ENCODE measurements at regions not wholly inside any gene's neighbourhood (a gene's known extent, or its start where the extent isn't known, plus 50 kb on each side); places are given as distances from the start of the nearest gene placed in this dataset.
"Not testable (repeated sequence)": the region's sequence is repeated elsewhere in the genome, so short reads cannot be mapped to it uniquely, and the experiment has no call there.

DNA sequence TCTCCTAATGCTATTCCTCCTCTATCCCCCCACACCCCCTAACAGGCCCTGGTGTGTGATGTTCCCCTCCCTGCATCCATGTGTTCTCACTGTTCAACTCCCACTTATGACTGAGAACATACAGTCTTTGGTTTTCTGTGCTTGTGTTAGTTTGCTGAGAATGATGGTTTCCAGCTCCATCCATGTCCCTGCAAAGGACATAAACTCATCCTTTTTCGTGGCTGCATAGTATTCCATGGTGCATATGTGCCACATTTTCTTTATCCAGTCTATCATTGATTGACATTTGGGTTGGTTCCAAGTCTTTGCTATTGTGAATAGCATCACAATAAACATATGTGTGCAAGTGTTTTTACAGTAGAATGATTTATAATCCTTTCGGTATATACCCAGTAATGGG, 870.0 kb upstream of the SLC39A10 start:
- CTCF ChIA-PET; H3K27ac ChIP-seq (ENCODE audit: extremely low read depth, low read depth, low read length); H3K9me3 ChIP-seq (ENCODE audit: control insufficient read depth, insufficient read depth, low read depth, low read length); POLR2A ChIA-PET; H3K4me3 ChIP-seq (ENCODE audit: low read depth, low read length); H3K36me3 ChIP-seq (ENCODE audit: control insufficient read depth in 2 of 2, insufficient read depth in 1 of 2, low read length in 2 of 2); H3K4me1 ChIP-seq (ENCODE audit: control insufficient read depth, insufficient read depth, low read length): not testable (repeated sequence)
- peak; percentile 56; the same call in 1 of the 2 replicates for TF ChIP-seq ZNF146 (tag by site-specific recombination; IDR thresholded peaks at IDR 0.05)

DNA sequence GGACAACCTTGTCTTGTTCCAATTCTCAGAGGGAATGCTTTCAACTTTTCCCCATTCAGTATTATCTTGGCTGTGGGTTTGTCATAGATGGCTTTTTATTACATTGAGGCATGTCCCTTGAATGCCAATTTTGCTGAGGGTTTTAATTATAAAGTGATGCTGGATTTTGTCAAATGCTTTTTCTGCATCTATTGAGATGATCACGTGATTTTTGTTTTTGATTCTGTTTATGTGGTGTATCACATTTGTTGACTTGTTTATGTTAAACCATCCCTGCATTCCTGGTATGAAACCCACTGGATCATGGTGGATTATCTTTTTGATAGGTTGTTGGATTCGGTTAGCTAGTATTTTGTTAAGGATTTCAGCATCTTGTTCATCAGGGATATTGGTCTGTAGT, 885.6 kb upstream of the SLC39A10 start:
- H3K27ac ChIP-seq (ENCODE audit: extremely low read depth, low read depth, low read length); H3K36me3 ChIP-seq (ENCODE audit: control insufficient read depth in 2 of 2, insufficient read depth in 1 of 2, low read length in 2 of 2); H3K4me3 ChIP-seq (ENCODE audit: low read depth, low read length); POLR2A ChIA-PET; H3K4me1 ChIP-seq (ENCODE audit: control insufficient read depth, insufficient read depth, low read length); CTCF ChIA-PET; H3K9me3 ChIP-seq (ENCODE audit: control insufficient read depth, insufficient read depth, low read depth, low read length): not testable (repeated sequence)

DNA sequence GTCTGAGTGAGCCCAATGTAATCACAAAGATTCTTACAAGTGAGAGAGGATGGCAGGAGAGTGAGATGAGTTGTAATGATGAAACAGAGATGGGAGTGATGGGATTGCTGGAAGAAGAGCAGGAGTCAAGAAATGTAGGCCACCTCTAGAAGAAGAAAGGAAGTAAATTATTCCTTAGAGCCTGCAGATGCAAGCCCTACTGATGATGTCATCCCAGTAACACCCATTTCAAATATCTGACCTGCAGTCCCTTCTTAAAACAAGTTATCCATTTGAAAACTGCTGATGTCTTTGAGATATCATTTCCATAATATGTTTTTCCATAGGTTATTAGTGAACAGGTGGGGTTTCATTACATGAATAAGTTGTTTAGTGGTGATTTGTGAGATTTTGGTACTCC, 888.0 kb upstream of the SLC39A10 start:
- no peaks in the 10 kb centered on the region for H3K9me3 ChIP-seq (ENCODE audit: control insufficient read depth, insufficient read depth, low read depth, low read length)
- no peaks in the 10 kb centered on the region for H3K4me1 ChIP-seq (ENCODE audit: control insufficient read depth, insufficient read depth, low read length)
- ChIA-PET POLR2A (no interaction called here), CTCF (no interaction called here)
- no peak overlapping the region for H3K27ac ChIP-seq (ENCODE audit: extremely low read depth, low read depth, low read length)
- no peaks in the 10 kb centered on the region for H3K36me3 ChIP-seq (ENCODE audit: control insufficient read depth in 2 of 2, insufficient read depth in 1 of 2, low read length in 2 of 2)
- H3K4me3 ChIP-seq (ENCODE audit: low read depth, low read length), result no peak overlapping the region
- TF ChIP-seq ZIC2 (tag by site-specific recombination; IDR thresholded peaks at IDR 0.05) (no peak), ZNF544 (tag by site-specific recombination; IDR thresholded peaks at IDR 0.05) (no peak), ZNF223 (tag by site-specific recombination; IDR thresholded peaks at IDR 0.05) (no peak), ZNF157 (tag by site-specific recombination; IDR thresholded peaks at IDR 0.05) (no peak), SALL2 (tag by site-specific recombination; IDR thresholded peaks at IDR 0.05; ENCODE audit: borderline replicate concordance) (no peak), BCL11A (tag by site-specific recombination; IDR thresholded peaks at IDR 0.05; ENCODE audit: low read depth) (no peak), KLF10 (tag by site-specific recombination; IDR thresholded peaks at IDR 0.05) (no peak), ZNF660 (tag by site-specific recombination; IDR thresholded peaks at IDR 0.05) (no peak), SP7 (tag by site-specific recombination; IDR thresholded peaks at IDR 0.05) (no peak), KLF8 (tag by site-specific recombination; IDR thresholded peaks at IDR 0.05) (no peak)
- TF ChIP-seq, protein P1, sequence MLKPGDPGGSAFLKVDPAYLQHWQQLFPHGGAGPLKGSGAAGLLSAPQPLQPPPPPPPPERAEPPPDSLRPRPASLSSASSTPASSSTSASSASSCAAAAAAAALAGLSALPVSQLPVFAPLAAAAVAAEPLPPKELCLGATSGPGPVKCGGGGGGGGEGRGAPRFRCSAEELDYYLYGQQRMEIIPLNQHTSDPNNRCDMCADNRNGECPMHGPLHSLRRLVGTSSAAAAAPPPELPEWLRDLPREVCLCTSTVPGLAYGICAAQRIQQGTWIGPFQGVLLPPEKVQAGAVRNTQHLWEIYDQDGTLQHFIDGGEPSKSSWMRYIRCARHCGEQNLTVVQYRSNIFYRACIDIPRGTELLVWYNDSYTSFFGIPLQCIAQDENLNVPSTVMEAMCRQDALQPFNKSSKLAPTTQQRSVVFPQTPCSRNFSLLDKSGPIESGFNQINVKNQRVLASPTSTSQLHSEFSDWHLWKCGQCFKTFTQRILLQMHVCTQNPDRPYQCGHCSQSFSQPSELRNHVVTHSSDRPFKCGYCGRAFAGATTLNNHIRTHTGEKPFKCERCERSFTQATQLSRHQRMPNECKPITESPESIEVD (tag by site-specific recombination; IDR thresholded peaks at IDR 0.05), result no peak

DNA sequence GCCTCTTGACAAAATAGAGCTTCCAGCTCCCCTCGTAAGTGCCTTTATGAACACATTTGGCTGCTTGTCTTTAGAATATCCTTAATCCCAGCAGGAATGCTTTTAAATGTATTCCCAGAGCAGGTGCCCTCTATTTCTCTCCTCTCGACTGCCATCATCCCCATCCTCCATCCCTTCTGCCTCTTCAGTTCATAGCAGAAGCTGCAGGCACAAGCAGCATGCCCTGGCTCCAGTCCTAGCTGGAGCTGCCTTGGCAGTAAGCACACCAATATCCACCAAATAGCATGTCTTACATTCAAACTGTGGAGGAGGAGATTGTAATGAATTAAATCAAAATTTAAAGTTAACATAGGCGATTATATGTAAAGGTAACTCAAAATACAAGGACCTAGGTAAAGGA, 891.3 kb upstream of the SLC39A10 start:
- Histone ChIP-seq H3K27ac (ENCODE audit: extremely low read depth, low read depth, low read length) (no peak overlapping the region), H3K36me3 (ENCODE audit: control insufficient read depth in 2 of 2, insufficient read depth in 1 of 2, low read length in 2 of 2) (no peaks in the 10 kb centered on the region), H3K9me3 (ENCODE audit: control insufficient read depth, insufficient read depth, low read depth, low read length) (no peaks in the 10 kb centered on the region), H3K4me3 (ENCODE audit: low read depth, low read length) (no peak overlapping the region), H3K4me1 (ENCODE audit: control insufficient read depth, insufficient read depth, low read length) (no peaks in the 10 kb centered on the region)
- ChIA-PET POLR2A (no interaction called here), CTCF (no interaction called here)
- TF ChIP-seq ZNF133 (tag by site-specific recombination; IDR thresholded peaks at IDR 0.05), result no peak
- TF ChIP-seq, protein P2, sequence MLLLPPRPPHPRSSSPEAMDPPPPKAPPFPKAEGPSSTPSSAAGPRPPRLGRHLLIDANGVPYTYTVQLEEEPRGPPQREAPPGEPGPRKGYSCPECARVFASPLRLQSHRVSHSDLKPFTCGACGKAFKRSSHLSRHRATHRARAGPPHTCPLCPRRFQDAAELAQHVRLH (tag by site-specific recombination; IDR thresholded peaks at IDR 0.05), result no peak
- TF ChIP-seq, protein P3, sequence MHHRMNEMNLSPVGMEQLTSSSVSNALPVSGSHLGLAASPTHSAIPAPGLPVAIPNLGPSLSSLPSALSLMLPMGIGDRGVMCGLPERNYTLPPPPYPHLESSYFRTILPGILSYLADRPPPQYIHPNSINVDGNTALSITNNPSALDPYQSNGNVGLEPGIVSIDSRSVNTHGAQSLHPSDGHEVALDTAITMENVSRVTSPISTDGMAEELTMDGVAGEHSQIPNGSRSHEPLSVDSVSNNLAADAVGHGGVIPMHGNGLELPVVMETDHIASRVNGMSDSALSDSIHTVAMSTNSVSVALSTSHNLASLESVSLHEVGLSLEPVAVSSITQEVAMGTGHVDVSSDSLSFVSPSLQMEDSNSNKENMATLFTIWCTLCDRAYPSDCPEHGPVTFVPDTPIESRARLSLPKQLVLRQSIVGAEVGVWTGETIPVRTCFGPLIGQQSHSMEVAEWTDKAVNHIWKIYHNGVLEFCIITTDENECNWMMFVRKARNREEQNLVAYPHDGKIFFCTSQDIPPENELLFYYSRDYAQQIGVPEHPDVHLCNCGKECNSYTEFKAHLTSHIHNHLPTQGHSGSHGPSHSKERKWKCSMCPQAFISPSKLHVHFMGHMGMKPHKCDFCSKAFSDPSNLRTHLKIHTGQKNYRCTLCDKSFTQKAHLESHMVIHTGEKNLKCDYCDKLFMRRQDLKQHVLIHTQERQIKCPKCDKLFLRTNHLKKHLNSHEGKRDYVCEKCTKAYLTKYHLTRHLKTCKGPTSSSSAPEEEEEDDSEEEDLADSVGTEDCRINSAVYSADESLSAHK (tag by site-specific recombination; IDR thresholded peaks at IDR 0.05), result no peak
- TF ChIP-seq, protein P4, sequence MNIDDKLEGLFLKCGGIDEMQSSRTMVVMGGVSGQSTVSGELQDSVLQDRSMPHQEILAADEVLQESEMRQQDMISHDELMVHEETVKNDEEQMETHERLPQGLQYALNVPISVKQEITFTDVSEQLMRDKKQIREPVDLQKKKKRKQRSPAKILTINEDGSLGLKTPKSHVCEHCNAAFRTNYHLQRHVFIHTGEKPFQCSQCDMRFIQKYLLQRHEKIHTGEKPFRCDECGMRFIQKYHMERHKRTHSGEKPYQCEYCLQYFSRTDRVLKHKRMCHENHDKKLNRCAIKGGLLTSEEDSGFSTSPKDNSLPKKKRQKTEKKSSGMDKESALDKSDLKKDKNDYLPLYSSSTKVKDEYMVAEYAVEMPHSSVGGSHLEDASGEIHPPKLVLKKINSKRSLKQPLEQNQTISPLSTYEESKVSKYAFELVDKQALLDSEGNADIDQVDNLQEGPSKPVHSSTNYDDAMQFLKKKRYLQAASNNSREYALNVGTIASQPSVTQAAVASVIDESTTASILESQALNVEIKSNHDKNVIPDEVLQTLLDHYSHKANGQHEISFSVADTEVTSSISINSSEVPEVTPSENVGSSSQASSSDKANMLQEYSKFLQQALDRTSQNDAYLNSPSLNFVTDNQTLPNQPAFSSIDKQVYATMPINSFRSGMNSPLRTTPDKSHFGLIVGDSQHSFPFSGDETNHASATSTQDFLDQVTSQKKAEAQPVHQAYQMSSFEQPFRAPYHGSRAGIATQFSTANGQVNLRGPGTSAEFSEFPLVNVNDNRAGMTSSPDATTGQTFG (tag by site-specific recombination; IDR thresholded peaks at IDR 0.05; ENCODE audit: borderline replicate concordance), result no peak
- no peak for TF ChIP-seq ZIC2 (tag by site-specific recombination; IDR thresholded peaks at IDR 0.05)
- TF ChIP-seq, protein P5, sequence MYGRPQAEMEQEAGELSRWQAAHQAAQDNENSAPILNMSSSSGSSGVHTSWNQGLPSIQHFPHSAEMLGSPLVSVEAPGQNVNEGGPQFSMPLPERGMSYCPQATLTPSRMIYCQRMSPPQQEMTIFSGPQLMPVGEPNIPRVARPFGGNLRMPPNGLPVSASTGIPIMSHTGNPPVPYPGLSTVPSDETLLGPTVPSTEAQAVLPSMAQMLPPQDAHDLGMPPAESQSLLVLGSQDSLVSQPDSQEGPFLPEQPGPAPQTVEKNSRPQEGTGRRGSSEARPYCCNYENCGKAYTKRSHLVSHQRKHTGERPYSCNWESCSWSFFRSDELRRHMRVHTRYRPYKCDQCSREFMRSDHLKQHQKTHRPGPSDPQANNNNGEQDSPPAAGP (tag by site-specific recombination; IDR thresholded peaks at IDR 0.05), result no peak
